ENCODE measurements at regions not wholly inside any gene's neighbourhood (a gene's known extent, or its start where the extent isn't known, plus 50 kb on each side); places are given as distances from the start of the nearest gene placed in this dataset.
"Not testable (repeated sequence)": the region's sequence is repeated elsewhere in the genome, so short reads cannot be mapped to it uniquely, and the experiment has no call there.

DNA sequence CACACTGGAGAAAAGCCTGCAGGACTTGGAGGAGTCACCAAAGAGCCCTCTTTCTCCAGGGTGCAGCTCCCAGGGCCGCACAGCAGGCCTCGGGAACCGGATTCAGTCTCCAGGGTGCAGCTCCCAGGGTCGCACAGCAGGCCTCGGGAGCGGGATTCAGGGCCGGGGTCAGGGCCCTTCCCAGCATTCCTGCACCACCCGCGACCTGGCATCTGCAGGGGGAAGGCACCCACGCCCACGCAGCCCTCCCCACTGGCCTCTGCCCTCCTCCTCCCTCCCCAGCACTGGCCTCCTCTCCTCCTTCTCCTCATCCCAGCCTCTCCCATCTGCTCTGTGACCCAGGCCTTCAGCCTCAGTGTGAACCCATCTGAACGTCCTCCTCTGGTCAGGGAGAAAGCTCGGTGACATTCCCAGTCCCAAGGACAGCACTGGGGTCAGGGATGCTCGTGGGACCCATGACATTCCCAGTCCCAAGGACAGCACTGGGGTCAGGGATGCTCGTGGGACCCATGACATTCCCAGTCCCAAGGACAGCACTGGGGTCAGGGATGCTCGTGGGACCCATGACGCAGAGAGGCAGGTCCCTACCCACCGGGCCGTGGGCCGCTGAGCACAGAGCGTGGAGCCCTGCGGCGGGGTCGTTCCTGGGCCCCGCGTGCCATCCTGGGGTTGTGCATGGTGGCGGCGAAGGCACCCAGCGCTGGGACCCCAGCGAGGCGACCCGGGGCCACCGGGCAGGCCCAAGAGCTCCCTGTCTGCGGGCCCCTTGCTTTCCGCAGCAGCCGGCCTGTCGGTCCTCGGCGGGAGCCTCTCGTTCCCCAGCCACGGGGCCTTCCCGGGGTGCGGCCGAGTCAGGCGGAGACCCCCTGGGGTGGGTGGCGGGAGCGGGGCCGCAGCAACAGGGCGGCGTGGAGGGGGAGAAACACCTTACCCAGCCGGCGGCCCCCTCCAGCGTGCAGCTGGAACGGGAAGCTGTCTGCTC lies 550.2 kb upstream of the SALL3 start:
- DNase-seq (ENCODE audit: low read depth) = no peak
- H3K4me3 ChIP-seq (replicated peaks; ENCODE audit: low read depth, low read length) = no peak overlapping the region
- TF ChIP-seq, protein P1, sequence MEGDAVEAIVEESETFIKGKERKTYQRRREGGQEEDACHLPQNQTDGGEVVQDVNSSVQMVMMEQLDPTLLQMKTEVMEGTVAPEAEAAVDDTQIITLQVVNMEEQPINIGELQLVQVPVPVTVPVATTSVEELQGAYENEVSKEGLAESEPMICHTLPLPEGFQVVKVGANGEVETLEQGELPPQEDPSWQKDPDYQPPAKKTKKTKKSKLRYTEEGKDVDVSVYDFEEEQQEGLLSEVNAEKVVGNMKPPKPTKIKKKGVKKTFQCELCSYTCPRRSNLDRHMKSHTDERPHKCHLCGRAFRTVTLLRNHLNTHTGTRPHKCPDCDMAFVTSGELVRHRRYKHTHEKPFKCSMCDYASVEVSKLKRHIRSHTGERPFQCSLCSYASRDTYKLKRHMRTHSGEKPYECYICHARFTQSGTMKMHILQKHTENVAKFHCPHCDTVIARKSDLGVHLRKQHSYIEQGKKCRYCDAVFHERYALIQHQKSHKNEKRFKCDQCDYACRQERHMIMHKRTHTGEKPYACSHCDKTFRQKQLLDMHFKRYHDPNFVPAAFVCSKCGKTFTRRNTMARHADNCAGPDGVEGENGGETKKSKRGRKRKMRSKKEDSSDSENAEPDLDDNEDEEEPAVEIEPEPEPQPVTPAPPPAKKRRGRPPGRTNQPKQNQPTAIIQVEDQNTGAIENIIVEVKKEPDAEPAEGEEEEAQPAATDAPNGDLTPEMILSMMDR (IDR thresholded peaks at IDR 0.05; ENCODE audit: low read length, missing control alignments) = no peak

DNA sequence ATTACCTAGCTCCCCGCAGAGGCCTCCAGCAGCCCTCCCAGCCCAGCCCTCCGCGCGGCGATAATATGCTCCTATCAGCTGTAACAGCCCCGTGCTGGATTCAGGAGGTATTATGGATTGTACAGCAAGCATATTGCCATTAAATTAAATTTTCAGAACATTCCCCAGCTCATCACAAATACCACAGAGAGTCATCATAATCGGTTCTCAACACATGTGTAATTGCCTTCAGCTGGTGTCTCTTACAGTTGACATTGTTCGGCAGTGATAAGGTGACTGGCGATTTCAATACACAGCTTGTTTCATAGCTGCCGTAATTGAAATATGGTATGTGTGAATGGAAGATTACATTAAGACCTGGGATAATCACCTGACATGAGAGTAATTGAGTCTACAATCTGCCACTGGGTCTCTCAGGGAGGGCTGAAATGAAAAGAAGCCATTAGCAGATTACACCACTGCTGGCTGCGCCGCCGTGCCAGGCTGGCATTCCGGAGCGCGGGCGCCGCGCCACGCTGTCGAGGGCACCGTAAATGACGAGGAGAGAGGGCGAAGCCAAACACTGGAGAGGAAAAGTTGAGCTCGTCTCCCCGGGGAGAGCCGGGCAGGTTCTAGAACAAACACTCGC lies 549.4 kb upstream of the SALL3 start:
- TF ChIP-seq, protein P1 (IDR thresholded peaks at IDR 0.05; ENCODE audit: low read length, missing control alignments) = no peak
- DNase-seq (ENCODE audit: low read depth) = no peak
- H3K4me3 ChIP-seq (replicated peaks; ENCODE audit: low read depth, low read length) = no peak overlapping the region

DNA sequence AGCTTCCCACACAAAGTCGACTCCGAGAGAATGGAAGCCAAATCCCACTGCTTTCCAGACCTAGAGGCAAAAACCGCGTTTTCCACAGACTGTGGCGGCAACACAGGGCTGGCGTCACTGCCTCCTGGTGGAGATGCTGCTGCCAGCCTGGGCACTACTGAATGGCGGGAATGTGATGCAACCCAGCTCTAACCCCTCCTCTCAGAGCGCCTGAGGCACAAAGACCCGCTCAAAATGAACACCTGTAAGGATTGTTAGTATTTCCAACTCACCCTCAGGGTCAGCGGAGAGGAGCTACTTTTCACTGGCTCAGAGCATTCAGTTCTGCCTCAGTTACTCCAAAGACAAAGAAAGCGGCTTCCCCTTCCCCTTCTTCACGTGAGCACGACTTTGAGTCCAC lies 548.0 kb upstream of the SALL3 start:
- TF ChIP-seq, protein P1 (IDR thresholded peaks at IDR 0.05; ENCODE audit: low read length, missing control alignments) = no peak
- DNase-seq (ENCODE audit: low read depth) = no peak
- H3K4me3 ChIP-seq (replicated peaks; ENCODE audit: low read depth, low read length) = no peak overlapping the region

DNA sequence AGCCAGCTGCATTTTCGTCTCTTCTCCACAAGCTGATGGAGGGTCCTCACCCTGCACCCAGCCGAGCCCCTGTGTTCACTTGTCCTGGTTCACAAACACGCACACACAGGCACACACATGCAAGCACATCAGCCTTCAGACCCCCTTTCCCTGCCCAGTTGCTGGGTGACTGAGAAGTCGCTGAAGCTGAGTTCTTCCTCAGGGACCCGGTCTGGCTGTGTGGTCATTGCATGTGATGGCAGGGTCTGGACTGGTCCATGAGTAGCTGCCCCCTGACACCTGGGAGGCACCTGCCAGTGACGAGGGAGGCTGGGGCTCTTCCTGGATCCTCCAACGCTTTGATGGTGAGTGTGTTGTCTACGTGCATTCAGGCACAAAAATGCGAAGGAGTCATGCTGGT lies 546.1 kb upstream of the SALL3 start:
- TF ChIP-seq, protein P1 (IDR thresholded peaks at IDR 0.05; ENCODE audit: low read length, missing control alignments) = no peak
- no peak for DNase-seq (ENCODE audit: low read depth)

DNA sequence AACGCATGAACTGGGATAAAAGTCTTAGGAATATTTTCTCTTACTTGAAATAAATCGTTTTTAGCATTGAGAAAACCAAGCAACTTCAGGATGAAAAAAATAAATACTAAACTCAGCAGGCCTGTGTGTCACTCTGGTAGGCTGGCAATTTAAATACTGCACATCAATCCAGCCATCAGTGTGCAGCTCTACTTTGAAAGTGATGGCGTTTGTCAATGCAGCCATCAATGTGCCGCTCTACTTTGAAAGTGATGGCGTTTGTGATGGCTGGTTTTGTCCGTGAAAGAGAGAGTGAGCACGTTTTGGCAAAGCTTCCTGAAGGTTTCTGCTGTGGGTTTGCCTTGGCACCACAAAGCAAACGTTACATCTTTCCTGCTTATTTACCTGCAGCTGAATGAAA lies 543.5 kb upstream of the SALL3 start:
- no peak overlapping the region for H3K4me3 ChIP-seq (replicated peaks; ENCODE audit: low read depth, low read length)
- no peak for DNase-seq (ENCODE audit: low read depth)
- TF ChIP-seq, protein P1 (IDR thresholded peaks at IDR 0.05; ENCODE audit: low read length, missing control alignments) = no peak

More for the DNA sequence above, 546.1 kb upstream of the SALL3 start:
- no peak overlapping the region for H3K4me3 ChIP-seq (replicated peaks; ENCODE audit: low read depth, low read length)

DNA sequence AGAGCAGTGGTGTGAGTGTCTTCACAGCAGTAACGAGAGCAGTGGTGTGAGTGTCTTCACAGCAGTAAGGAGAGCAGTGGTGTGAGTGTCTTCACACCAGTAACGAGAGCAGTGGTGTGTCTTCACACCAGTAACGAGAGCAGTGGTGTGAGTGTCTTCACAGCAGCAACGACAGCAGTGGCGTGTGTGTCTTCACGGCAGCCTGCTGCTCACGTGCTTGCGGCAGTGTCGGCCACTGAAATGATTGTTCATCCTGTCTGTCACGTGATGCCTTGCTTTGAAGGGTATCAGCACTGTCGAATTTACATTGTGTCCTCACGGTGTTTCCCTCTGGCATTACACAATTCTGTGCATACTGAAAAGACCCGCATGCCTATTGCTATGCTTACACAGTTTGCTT lies 541.4 kb upstream of the SALL3 start:
- H3K4me3 ChIP-seq (replicated peaks; ENCODE audit: low read depth, low read length); DNase-seq (ENCODE audit: low read depth): not testable (repeated sequence)

DNA sequence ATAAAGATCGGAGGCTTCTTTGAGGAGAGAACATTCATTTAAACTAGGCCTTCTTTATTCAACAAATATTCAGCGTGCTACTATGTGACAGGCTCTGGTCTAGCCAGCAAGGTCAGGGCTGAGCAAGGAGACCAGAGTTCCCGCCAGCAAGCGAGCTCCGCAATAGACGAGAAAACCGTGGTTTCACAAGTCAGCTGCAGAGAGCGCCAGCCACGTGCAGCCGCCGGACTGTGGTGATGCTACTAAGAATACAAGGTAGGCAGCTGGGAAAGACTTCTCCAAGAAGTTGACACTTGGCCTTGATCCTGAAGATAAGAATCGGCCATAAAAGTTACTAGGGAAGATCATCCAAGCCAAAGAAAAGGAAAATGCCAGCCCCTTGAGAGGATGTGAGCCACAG lies 533.7 kb upstream of the SALL3 start:
- TF ChIP-seq, protein P1 (IDR thresholded peaks at IDR 0.05; ENCODE audit: low read length, missing control alignments) = no peak
- H3K4me3 ChIP-seq (replicated peaks; ENCODE audit: low read depth, low read length) = no peak overlapping the region
- no peak for DNase-seq (ENCODE audit: low read depth)

Measured in fibroblast of pulmonary artery (primary cell).